ENCODE measurements at regions not wholly inside any gene's neighbourhood (a gene's known extent, or its start where the extent isn't known, plus 50 kb on each side); places are given as distances from the start of the nearest gene placed in this dataset.
"Not testable (repeated sequence)": the region's sequence is repeated elsewhere in the genome, so short reads cannot be mapped to it uniquely, and the experiment has no call there.

GRCh38 chr6:90463359-90463758 lies 123.5 kb downstream of the MAP3K7 start:
- Mint-ChIP-seq H3K27ac (peak overlapping the region; percentile 78), H3K36me3 (ENCODE audit: low read depth) (no peaks in the 10 kb centered on the region), H3K4me3 (no peak overlapping the region), H3K27me3 (no peaks in the 10 kb centered on the region), H3K9me3 (no peaks in the 10 kb centered on the region), H3K4me1 (peaks cover 99% of the 10 kb centered on the region)
- peak; percentile 46 for DNase-seq
- peak; percentile 16 for ATAC-seq

GRCh38 chr6:90462102-90462501 lies 124.8 kb downstream of the MAP3K7 start:
- no peak overlapping the region for H3K4me3 Mint-ChIP-seq
- H3K4me1 Mint-ChIP-seq = peaks cover 99% of the 10 kb centered on the region

GRCh38 chr6:90461383-90461782 lies 125.5 kb downstream of the MAP3K7 start:
- H3K4me3 Mint-ChIP-seq = no peak overlapping the region
- no peak for DNase-seq
- H3K27me3 Mint-ChIP-seq = no peaks in the 10 kb centered on the region
- H3K27ac Mint-ChIP-seq = peak overlapping the region; percentile 44
- H3K9me3 Mint-ChIP-seq = no peaks in the 10 kb centered on the region
- H3K4me1 Mint-ChIP-seq = peaks cover 99% of the 10 kb centered on the region
- ATAC-seq = no peak
- no peaks in the 10 kb centered on the region for H3K36me3 Mint-ChIP-seq (ENCODE audit: low read depth)

More at GRCh38 chr6:90462102-90462501, 124.8 kb downstream of the MAP3K7 start:
- ATAC-seq (no peak), DNase-seq (no peak)
- Mint-ChIP-seq H3K27me3 (no peaks in the 10 kb centered on the region), H3K36me3 (ENCODE audit: low read depth) (no peaks in the 10 kb centered on the region), H3K27ac (peak overlapping the region; percentile 44), H3K9me3 (no peaks in the 10 kb centered on the region)

- Mint-ChIP-seq H3K4me1 (peaks cover 96% of the 10 kb centered on the region), H3K27me3 (no peaks in the 10 kb centered on the region), H3K9me3 (no peaks in the 10 kb centered on the region), H3K36me3 (ENCODE audit: low read depth) (no peaks in the 10 kb centered on the region), H3K4me3 (peak overlapping the region; percentile 68), H3K27ac (peak overlapping the region; percentile 94)
- no peak for ATAC-seq
- peak; percentile 57 for DNase-seq
Observed at GRCh38 chr6:90460051-90460450, 126.8 kb downstream of the MAP3K7 start.

- H3K36me3 Mint-ChIP-seq (ENCODE audit: low read depth) = no peaks in the 10 kb centered on the region
- DNase-seq = no peak
- H3K4me3 Mint-ChIP-seq = peak overlapping the region; percentile 68
- no peaks in the 10 kb centered on the region for H3K9me3 Mint-ChIP-seq
- H3K27ac Mint-ChIP-seq = peak overlapping the region; percentile 94
- ATAC-seq = no peak
- peaks cover 94% of the 10 kb centered on the region for H3K4me1 Mint-ChIP-seq
- no peaks in the 10 kb centered on the region for H3K27me3 Mint-ChIP-seq
Observed at GRCh38 chr6:90459225-90459758, 127.6 kb downstream of the MAP3K7 start.

GRCh38 chr6:90458353-90459224 lies 128.3 kb downstream of the MAP3K7 start:
- Mint-ChIP-seq H3K27me3 (no peaks in the 10 kb centered on the region), H3K4me3 (peak overlapping the region; percentile 68), H3K27ac (peak overlapping the region; percentile 94), H3K36me3 (ENCODE audit: low read depth) (no peaks in the 10 kb centered on the region), H3K9me3 (no peaks in the 10 kb centered on the region), H3K4me1 (peaks cover 89% of the 10 kb centered on the region)
- peak; percentile 97 for ATAC-seq
- peak; percentile 80 for DNase-seq

- DNase-seq (no peak), ATAC-seq (no peak)
- Mint-ChIP-seq H3K27ac (peak overlapping the region; percentile 94), H3K27me3 (no peaks in the 10 kb centered on the region), H3K4me3 (peak overlapping the region; percentile 68), H3K4me1 (peaks cover 82% of the 10 kb centered on the region), H3K9me3 (no peaks in the 10 kb centered on the region), H3K36me3 (ENCODE audit: low read depth) (no peaks in the 10 kb centered on the region)
Observed at GRCh38 chr6:90457867-90458259, 129.0 kb downstream of the MAP3K7 start.

- ATAC-seq; H3K9me3 Mint-ChIP-seq; DNase-seq; H3K36me3 Mint-ChIP-seq (ENCODE audit: low read depth); H3K27me3 Mint-ChIP-seq: not testable (repeated sequence)
- Mint-ChIP-seq H3K27ac (peak overlapping the region; percentile 94), H3K4me1 (peaks cover 75% of the 10 kb centered on the region), H3K4me3 (peak overlapping the region; percentile 68)
Observed at GRCh38 chr6:90456997-90457866, 129.6 kb downstream of the MAP3K7 start.

GRCh38 chr6:90456001-90456400 lies 130.9 kb downstream of the MAP3K7 start:
- DNase-seq (no peak), ATAC-seq (no peak)
- Mint-ChIP-seq H3K4me3 (no peak overlapping the region), H3K27me3 (no peaks in the 10 kb centered on the region), H3K4me1 (peaks cover 65% of the 10 kb centered on the region), H3K27ac (no peak overlapping the region), H3K9me3 (peaks cover 4% of the 10 kb centered on the region), H3K36me3 (ENCODE audit: low read depth) (no peaks in the 10 kb centered on the region)

- Mint-ChIP-seq H3K36me3 (ENCODE audit: low read depth) (no peaks in the 10 kb centered on the region), H3K4me1 (peaks cover 61% of the 10 kb centered on the region)
- ATAC-seq = no peak
Observed at GRCh38 chr6:90454836-90455427, 131.9 kb downstream of the MAP3K7 start.

GRCh38 chr6:90450268-90450953 lies 136.5 kb downstream of the MAP3K7 start:
- ATAC-seq (no peak), DNase-seq (no peak)
- Mint-ChIP-seq H3K4me3 (no peak overlapping the region), H3K4me1 (peaks cover 38% of the 10 kb centered on the region), H3K27me3 (no peaks in the 10 kb centered on the region), H3K27ac (no peak overlapping the region), H3K9me3 (peaks cover 4% of the 10 kb centered on the region), H3K36me3 (ENCODE audit: low read depth) (peaks cover 2% of the 10 kb centered on the region)

More at GRCh38 chr6:90454836-90455427, 131.9 kb downstream of the MAP3K7 start:
- Mint-ChIP-seq H3K27me3 (no peaks in the 10 kb centered on the region), H3K9me3 (peaks cover 4% of the 10 kb centered on the region), H3K27ac (no peak overlapping the region), H3K4me3 (no peak overlapping the region)
- no peak for DNase-seq

- Mint-ChIP-seq H3K27me3 (no peaks in the 10 kb centered on the region), H3K27ac (no peak overlapping the region), H3K9me3 (peaks cover 4% of the 10 kb centered on the region), H3K4me3 (no peak overlapping the region), H3K4me1 (peaks cover 43% of the 10 kb centered on the region), H3K36me3 (ENCODE audit: low read depth) (peaks cover 2% of the 10 kb centered on the region)
- DNase-seq = no peak
- no peak for ATAC-seq
Observed at GRCh38 chr6:90449311-90449710, 137.6 kb downstream of the MAP3K7 start.

- Mint-ChIP-seq H3K27ac (no peak overlapping the region), H3K36me3 (ENCODE audit: low read depth) (peaks cover 2% of the 10 kb centered on the region), H3K4me1 (peaks cover 45% of the 10 kb centered on the region), H3K9me3 (peaks cover 4% of the 10 kb centered on the region), H3K4me3 (no peak overlapping the region), H3K27me3 (no peaks in the 10 kb centered on the region)
- DNase-seq = no peak
- no peak for ATAC-seq
Observed at GRCh38 chr6:90448836-90449235, 138.0 kb downstream of the MAP3K7 start.

- no peak overlapping the region for H3K4me3 Mint-ChIP-seq
- no peaks in the 10 kb centered on the region for H3K9me3 Mint-ChIP-seq
- peak overlapping the region; percentile 95 for H3K27ac Mint-ChIP-seq
- peaks cover 51% of the 10 kb centered on the region for H3K4me1 Mint-ChIP-seq
- no peaks in the 10 kb centered on the region for H3K27me3 Mint-ChIP-seq
- ATAC-seq = no peak
- peaks cover 2% of the 10 kb centered on the region for H3K36me3 Mint-ChIP-seq (ENCODE audit: low read depth)
- no peak for DNase-seq
Observed at GRCh38 chr6:90446164-90446563, 140.7 kb downstream of the MAP3K7 start.
